Activated CD4-positive, alpha-beta memory T cell treated with anti-CD3 and anti-CD28 coated beads, Interleukin-2, amount 10 ng/mL, durations not matched to agents 7 days and 5 days (primary cell): ENCODE measurements at regions not wholly inside any gene's neighbourhood (a gene's known extent, or its start where the extent isn't known, plus 50 kb on each side); places are given as distances from the start of the nearest gene placed in this dataset.

Source experiments
- CTCF ChIA-PET: fragments of 350-600 bp; sonication (Branson Sonifier 250); formaldehyde crosslinking; loops from one replicate; lab custom pipeline; 2021; ENCODE audit warnings: antibody characterized with exemption, inconsistent platforms; lab: Charles Lee
- POLR2A ChIA-PET: fragments of 350-600 bp; sonication (Branson Sonifier 250); formaldehyde crosslinking; loops from one replicate; lab custom pipeline; 2021; ENCODE audit warnings: antibody characterized with exemption; lab: Charles Lee
- DNase-seq: peaks from one replicate; pipeline ENCODE4 v3.0.0-alpha.2; 2020
- H3K27ac Mint-ChIP-seq: one replicate; pipeline ENCODE4 v1.8.0; 2021; ENCODE audit warnings: mild to moderate bottlenecking, mixed read lengths
- H3K27me3 Mint-ChIP-seq: one replicate; pipeline ENCODE4 v1.8.0; 2021; ENCODE audit warnings: mixed read lengths
- H3K36me3 Mint-ChIP-seq: one replicate; pipeline ENCODE4 v1.8.0; 2021; ENCODE audit warnings: low read depth, mixed read lengths
- H3K4me1 Mint-ChIP-seq: one replicate; pipeline ENCODE4 v1.8.0; 2021; ENCODE audit warnings: mixed read lengths
- H3K4me3 Mint-ChIP-seq: one replicate; pipeline ENCODE4 v1.8.0; 2021; ENCODE audit warnings: mild to moderate bottlenecking, mixed read lengths
- H3K9me3 Mint-ChIP-seq: one replicate; pipeline ENCODE4 v1.8.0; 2021; ENCODE audit warnings: mixed read lengths

GRCh38 chr11:95283650-95284049 is 52.6 kb upstream of the SESN3 start:
- no peak for DNase-seq
- no peaks in the 10 kb centered on the region for H3K9me3 Mint-ChIP-seq
- H3K36me3 Mint-ChIP-seq: no peaks in the 10 kb centered on the region
- H3K27ac Mint-ChIP-seq: no peak overlapping the region
- no peaks in the 10 kb centered on the region for H3K27me3 Mint-ChIP-seq
- peaks cover 3% of the 10 kb centered on the region for H3K4me1 Mint-ChIP-seq
- no peak overlapping the region for H3K4me3 Mint-ChIP-seq
- POLR2A ChIA-PET: no interaction called here
- CTCF ChIA-PET: no interaction called here

- no peaks in the 10 kb centered on the region for H3K36me3 Mint-ChIP-seq
- no peaks in the 10 kb centered on the region for H3K9me3 Mint-ChIP-seq
- peaks cover 3% of the 10 kb centered on the region for H3K4me1 Mint-ChIP-seq
- no peak for DNase-seq
- no peak overlapping the region for H3K4me3 Mint-ChIP-seq
- H3K27ac Mint-ChIP-seq: no peak overlapping the region
- H3K27me3 Mint-ChIP-seq: no peaks in the 10 kb centered on the region
- CTCF ChIA-PET: no interaction called here
- POLR2A ChIA-PET: no interaction called here
Measured at GRCh38 chr11:95283146-95283545, 52.1 kb upstream of the SESN3 start.

- Mint-ChIP-seq H3K4me3 (no peak overlapping the region), H3K4me1 (peaks cover 3% of the 10 kb centered on the region), H3K27ac (no peak overlapping the region), H3K27me3 (no peaks in the 10 kb centered on the region), H3K36me3 (no peaks in the 10 kb centered on the region), H3K9me3 (no peaks in the 10 kb centered on the region)
- no peak for DNase-seq
- ChIA-PET POLR2A (no interaction called here), CTCF (no interaction called here)
Measured at GRCh38 chr11:95282291-95282751, 51.3 kb upstream of the SESN3 start.
